NCI-H748 (cell line): ENCODE measurements at regions not wholly inside any gene's neighbourhood (a gene's known extent, or its start where the extent isn't known, plus 50 kb on each side); places are given as distances from the start of the nearest gene placed in this dataset.
"Not testable (repeated sequence)": the region's sequence is repeated elsewhere in the genome, so short reads cannot be mapped to it uniquely, and the experiment has no call there.

ENCODE experiments used
- DNase-seq: peaks from one replicate; lab custom pipeline; 2025; ENCODE audit not compliant: unreplicated experiment; lab: John Stamatoyannopoulos, UW

DNA sequence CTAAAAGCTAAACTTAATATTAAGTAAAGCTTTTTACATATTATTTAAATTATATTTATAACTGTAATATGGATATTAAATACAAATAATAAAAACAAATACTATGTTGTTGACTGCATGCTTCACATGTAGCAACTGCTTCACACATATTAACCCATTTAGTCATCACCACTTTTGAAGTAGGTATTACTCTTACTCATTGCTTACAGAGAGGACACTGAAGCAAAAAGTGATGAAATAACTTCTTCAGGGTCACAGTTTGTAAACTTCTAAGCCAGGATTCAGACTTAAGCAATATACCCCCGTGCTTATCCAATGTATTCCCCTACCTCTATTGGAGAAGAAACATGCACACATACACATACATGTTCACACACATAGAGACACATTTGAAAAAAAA, 166.6 kb downstream of the DKK2 start:
- no peak for DNase-seq

DNA sequence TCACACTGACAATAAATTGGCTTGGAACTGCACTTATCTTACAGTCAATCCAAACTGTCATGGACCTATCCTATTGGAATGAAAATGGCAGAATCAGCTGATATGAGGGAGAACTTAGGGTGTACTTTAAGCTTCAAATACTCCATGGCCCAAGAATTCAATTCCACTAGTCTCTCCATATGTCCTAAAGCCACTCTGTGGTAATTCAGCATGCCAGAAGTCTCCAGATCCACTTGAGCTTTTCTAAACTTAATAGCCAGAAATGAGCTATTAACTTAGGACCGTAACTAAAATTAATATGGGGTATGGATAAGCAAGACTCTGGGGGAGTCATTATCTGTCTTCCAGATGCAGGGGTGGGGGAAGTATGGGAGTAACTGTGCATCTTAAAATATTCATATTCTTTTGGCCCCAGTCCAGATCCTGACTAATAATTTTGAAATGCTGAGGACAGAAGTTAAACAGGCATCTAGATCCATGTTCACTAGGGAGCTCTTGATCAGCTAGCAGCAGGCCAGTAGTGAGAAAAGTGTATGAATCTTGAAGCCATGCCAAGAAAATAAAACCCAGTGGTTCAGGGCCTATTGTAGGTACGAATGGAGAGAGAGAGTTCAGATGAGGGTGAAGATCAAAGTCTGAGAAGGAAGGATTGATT, 167.6 kb downstream of the DKK2 start:
- DNase-seq, result no peak

DNA sequence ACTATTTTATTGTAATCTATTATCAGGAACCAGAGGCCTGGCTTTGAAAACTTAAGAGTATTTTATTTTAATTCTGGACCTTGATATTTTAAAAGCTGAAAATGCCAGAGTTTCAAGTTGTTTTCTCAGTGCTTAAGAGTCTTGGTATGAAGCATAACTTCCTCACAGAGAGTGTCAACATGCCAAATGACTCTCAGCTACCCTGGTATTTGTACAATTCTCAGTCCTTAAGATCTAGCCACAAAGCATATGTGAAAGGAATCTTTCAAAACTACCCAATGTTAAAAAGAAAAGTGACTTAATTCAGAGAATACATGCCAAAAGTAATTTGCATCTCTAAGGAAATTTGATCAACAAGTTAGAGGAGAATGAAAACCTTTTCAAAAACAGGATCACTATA, 171.9 kb downstream of the DKK2 start:
- no peak for DNase-seq

DNA sequence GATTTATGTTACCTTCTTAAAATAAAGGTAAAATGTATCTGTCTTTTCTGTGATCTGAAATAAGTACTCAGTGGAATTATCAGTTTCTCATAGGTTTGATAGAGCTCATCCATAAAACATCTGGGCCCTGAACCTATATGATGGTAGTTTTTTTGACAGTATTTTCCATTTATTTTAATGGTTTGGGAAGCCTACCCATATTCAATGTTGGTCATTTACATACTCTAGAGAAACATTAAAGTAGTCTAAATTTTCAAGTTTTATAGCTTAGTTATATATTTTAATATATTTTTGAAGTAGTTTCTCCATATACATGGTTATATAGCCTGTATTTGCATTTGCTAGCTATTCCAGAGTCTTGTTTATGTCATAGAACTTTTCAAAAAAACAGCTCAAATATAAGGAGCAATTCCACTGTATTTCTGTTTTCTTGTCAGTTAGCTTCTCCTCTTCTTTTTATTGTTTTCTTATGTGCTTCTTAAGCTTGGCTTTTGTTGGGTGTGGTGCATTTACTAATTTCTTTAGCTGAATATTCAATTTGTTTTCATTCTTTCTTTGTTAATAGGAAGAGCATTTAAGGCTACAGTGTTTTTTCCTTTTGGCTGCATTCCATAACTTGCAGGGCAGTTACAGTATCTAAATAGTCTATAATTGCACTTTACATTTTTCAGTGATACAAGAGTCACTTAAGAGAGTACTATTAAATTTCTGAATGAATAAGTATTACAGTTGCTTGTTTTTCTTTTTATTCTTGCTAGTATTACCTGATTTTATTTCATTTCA, 181.4 kb downstream of the DKK2 start:
- no peak for DNase-seq

DNA sequence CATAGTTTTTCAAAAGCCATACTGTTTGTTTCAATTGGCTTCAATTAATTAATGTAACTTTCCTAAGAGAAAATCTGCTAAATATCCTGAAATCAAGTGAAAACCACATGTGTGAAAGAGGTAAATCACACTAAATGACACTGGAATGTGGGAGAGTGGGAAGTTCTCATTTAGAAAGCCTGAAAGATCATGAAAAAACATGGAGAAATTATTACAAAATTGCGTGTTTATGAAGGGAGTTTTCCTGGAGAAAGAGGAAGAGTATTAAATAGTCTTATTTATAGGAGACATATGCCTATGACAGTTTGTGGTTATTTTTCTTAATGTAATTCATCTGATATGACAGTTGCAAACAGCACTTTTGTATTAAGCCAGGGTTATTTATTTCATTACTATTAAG, 183.7 kb downstream of the DKK2 start:
- DNase-seq, result no peak

DNA sequence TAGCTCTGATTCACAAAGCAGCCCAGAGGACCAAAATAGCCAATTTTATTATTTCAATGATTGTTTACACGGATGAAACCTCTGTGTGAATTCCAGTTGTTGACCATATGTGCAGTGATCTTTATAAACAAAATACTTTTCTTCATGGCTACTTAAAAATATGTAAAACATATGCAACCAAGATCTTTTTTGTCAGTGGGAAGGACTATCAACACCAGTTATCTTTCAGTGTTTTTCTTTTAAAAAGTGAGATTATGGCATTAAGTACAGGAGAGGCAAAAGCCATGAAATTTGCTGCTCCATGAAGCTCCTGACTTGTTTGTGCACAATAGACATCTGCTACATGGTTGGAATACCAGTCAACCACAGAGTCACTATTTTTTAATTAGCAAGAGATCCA, 184.4 kb downstream of the DKK2 start:
- DNase-seq, result no peak

DNA sequence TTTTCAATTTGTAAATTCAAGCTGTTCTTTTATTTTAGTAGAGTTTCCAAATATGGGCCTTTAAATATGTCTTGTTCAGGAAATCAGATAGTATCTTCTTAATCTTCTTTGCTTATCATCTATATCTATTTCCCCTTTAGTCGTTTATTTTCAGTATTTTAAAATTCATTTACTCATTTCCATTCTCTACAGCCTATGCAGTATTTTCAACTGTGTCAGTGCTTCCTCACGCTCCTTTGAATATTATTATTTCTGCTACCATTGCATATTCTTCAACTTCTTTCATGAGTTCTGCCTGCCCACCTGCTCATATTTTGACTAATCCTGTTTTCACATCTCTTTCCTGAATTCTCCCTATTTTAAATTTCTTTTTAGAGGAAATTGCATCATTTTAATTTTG, 185.4 kb downstream of the DKK2 start:
- no peak for DNase-seq

DNA sequence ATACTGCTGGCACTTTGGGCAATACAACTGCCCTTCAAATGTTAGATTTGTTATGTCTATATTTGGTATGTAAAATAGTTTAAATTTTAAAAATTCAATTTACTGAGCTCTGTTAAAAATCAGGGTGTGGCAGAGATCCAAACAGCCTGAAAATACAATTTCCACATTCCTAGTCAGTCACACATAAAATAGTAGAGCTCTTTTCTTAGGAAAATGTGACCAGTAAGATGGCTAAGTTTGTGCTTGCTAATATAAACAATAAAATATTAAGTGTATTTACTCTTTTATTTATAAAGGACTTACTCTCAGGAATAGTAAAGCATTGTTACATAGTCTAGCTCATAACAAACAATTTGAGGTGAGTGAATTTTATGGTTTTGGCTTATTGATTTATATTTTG, 200.2 kb downstream of the DKK2 start:
- DNase-seq, result no peak

DNA sequence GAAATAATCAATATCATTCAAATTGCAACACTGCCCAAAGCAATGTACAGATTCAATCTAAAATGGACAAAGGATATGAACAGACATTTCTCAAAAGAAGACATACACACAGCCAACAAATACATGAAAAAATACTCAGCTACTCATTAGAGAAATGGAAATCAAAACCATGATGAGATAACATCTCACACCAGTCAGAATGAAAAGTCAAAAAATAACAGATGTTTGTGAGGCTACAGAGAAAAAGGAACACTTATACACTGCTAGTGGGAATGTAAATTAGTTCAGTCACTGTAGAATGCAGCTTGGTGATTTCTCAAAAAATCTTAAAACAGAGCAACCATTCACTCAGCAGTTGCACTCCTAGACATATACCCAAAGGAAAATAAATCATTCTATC, 205.2 kb downstream of the DKK2 start:
- no peak for DNase-seq

DNA sequence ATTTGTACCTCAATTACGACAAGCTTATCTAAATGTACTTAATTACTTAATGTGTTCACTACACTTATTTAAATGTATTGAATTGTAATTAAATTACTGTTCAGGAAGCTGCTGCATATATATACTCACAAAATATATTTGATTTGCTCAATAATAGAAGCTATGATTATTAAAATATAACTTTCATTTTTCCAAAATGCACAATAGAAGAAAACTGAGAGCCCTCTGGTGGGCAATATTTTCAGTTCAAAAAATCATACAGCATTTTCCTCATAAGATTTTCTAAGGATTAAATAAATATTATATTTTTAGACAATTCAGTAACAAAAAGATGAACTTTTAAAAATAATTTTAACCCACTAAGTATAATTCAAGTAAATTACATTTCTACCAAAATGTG, 217.3 kb downstream of the DKK2 start:
- no peak for DNase-seq

DNA sequence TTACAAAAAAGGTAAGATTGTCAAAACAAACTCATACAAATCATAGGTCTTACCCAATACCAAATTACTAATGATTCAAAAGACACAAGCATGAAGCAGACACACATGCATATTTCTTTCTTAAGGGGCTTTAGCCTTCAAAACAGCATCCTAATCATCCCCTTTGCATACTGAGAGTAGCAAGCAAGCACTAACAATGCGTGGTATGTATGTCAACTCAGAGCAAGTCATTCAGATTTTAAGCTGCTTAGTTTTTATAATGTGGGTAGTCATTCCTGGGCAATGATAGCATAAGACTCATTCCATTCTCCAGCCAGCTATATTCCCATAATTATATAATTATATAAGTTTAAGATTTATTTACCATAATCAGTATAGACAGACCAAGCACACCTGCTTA, 219.6 kb downstream of the DKK2 start:
- DNase-seq, result no peak

DNA sequence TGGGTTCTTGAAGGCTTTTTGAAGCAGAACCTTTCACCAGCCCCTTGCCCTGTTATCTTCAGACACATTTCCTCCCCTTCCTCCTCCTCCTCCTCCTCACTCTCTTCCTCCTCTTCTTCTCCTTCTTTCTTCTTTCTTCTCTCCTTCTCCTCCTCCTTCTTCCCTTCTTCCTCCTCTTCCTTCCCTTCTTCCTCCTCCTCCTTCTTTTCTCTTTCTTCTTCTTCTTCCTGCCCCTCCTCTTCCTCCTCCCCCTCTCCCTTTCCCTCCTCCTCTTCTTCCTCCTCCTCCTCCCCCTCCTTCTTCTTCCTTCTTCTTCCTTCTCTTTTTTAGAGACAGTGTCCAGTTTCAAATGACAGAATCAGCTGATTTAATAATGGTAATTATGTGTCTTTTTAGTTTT, 226.0 kb downstream of the DKK2 start:
- no peak for DNase-seq

DNA sequence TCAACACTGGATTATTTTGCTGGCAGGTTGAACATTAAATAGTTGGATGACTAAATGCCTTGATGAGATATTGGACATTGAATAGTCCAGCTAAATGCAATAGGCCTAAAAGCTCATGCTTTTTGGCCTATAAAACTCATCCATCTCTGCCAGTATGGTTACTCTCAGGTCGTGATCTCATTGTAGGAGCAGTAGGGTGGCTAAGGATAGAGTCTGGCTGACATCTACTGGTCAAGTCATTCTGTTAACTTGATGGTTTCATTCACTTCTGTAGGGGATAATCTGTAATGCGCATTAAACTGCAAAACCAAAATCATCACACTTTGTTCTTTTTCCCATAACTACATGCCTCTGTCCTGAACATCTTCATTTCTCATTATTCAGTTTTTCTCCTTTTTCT, 227.0 kb downstream of the DKK2 start:
- peak; percentile 36 for DNase-seq

DNA sequence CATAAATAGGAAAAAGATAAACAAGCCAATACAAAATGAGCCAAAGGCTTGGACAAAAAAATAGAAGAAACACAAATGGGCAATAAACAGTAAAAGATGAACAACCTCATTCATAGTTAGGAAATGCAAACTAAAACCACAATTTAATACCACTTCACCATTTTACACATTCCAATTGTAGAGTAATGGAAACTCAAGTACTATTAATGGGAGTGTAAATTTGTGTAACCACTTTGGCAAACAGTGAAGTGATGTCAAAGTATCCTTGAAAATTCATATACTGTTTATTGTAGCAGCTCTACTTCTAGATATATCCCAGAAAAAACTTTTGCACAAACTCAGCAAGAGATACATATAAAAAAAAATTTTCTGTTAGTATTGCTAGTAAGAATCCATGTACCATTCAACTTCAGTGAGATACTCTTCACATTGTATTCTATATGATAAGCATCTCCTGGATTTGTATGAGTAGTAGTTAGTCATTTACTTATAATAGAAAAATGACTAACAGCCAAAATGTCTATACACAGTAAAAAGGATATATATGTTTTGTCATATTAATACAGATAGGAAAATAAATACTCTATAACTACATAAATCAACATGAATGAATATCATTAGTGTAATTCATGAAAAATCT, 229.8 kb downstream of the DKK2 start:
- no peak for DNase-seq

DNA sequence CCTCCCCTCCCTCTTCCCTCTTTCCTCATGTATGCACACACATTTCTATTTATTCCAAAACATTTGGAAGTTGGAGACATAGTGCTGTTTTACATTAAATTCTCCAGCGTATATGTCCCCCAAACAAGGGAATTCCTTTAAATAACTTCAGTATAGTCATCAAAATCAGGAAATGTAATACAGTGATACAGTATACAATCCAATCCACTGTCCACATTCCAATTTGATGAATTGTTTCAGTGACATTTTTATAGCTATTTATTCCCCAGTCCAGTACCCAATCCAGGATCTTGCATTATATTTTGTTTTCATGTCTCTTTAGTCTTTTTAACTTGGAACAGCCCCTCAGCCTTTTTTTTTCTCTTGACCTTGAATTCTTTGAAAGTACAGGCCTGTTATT, 233.0 kb downstream of the DKK2 start:
- DNase-seq, result no peak

DNA sequence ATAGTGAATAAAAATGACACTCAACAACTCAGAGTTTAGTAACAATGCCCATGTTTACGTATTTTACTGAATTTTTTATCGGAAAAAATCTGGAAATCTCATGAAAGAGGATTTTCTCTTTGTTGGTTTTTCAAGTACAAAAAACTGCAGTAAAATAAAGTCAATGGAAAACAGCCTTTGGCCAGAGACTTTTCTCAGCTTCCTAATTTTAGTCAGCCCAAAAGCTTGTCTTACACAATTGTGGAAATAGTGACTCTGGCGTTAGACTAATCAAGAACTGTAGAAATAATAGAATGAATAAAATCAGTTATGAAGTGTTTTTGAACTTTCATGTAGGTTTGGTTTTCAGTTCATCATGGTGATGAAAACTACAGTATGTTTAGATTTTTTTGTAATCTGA, 234.7 kb downstream of the DKK2 start:
- DNase-seq, result no peak

DNA sequence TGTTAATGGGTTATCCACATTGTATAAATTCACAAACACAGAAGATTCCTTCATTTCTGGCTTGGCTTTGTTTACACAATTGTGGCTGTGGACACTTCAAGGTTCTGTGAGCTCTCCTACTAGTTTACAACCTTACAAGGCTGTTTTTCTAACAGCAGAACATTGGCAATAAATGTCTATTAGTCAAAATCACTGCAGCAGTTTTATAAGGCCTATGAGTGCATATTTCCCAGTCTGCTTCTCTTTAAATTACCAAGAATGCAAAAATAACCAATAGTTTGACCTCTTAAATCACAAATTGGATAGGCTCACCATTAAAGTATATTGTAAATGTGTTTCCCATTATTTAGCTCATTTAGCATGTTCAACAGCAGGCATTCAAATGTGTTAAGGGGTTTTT, 239.2 kb downstream of the DKK2 start:
- DNase-seq, result no peak

DNA sequence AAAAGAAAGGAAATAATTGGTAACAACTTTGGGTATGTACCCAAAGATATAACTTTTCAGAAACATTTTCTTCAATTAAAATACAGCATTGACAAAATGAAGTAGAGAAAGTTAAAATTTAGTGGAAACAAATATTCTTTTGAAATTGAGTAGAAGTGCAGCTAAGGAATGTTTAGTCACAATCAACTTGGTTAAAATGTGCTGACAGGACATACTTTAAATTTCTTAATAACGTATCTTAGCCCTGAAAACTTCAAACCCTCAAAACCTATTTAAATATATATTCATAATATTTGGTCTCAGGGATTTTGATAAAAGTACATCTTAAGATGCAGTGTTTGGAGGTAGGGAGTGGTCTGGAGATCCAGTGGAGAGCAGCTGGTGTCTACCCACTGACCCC, 240.8 kb downstream of the DKK2 start:
- DNase-seq, result no peak

DNA sequence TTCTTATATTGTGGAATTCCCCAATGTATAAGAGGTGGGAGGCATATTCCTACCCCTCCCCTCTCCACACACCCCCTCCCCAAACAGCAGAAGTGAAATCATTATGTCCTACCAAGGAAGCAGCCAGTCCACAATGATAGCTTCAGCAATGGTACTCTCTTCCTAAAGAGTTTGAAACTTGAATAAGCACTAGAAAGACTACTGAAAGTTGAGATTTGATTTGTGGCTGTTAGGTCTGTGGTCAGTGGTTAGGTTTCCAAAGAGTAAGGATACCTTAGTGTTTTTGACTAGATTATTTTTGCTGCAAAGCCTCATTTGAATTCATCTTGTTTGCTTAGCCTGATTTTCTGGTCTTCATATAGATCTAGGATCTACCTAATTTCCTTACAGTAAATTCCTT, 242.2 kb downstream of the DKK2 start:
- no peak for DNase-seq

DNA sequence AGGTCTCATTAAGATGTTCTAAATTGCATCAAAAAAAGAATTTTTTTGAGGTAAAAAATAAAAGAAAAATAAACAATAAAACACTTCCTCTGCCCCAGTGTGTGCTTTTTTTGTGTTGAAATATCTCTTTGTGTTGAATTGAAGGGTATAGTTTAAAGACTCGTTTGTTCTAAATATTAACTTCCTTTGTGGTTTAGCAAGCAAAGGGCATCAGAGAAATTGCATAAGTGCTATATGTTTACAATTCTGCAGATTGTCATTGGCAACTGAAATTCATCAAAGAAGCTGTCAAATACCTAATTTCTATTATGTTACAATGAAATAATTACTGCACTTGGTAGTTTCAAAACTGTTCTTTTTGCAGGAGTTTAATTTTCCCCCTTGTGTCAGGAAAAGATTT, 260.5 kb downstream of the DKK2 start:
- DNase-seq, result no peak

DNA sequence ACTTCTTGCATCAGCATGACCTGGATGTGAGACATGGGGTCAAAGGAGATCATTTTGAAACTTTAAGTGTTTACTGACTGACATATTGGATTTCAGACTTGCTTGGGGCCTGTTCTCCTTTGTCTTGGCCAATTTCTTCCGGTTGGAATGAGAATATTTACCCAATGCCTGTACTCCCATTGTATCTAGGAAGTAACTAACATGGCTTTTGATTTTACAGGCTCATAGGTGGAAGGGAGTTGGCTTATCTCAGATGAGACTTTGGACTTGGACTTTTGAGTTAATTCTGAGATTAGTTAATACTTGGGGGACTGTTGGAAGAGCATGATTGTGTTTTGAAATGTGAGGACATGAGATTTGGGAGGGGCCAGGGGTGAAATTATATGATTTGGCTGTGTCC, 262.1 kb downstream of the DKK2 start:
- not testable (repeated sequence) for DNase-seq

DNA sequence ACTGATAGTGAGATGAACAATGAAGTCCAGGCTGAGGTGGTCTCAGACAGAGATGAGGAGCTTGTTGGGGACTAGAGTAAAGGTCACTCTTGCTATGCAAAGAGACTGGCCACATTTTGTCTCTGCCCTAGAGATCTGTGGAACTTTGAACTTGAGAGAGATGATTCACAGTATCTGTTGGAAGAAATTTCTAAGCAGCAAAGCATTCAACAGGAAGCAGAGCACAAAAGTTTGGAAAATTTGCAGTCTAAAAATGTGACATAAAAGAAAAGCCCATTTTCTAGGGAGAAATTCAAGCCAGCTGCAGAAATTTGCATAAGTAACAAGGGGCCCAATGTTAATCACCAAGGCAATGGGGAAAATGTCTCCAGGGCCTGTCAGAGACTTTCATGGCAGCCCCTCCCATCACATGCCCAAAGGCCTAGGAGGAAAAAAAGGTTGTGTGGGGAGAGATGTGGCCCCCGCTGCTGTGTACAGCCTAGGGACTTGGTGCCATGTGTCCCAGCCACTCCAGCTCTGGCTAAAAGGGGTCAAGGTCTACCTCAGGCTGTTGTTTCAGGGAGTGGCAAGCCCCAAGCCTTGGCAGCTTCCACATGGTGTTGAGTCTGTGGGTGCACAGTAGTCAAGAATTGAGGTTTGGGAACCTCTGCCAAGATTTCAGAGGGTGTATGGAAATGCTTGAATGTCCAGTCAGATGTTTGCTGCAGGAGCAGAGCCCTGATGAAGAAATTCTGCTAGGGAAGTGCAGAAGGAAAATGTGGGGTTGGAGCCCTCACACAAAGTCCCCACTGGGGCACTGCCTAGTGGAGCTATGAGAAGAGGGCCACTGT, 262.8 kb downstream of the DKK2 start:
- no peak for DNase-seq
